ENCODE measurements at regions not wholly inside any gene's neighbourhood (a gene's known extent, or its start where the extent isn't known, plus 50 kb on each side); places are given as distances from the start of the nearest gene placed in this dataset.

DNA sequence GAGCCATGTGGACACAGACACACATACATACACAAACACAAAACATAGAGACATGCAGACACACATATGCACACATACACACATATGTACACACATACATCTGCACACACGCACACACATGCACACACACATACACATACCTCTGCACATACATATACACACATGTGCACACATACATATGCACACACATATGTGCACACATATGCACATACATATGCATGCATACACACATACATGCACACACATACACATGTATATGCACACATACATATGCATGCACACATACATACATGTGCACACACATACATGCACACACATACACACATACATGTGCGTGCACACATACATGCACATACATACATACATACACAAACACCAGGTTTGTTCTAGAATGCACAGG, 236.3 kb upstream of the FOXK1 start:
- no peaks in the 10 kb centered on the region for H3K4me1 ChIP-seq
- DNase-seq: no peak
- H3K27ac ChIP-seq: no peak overlapping the region
- intact Hi-C loops (cut with DNase I): no loop called here
- WGBS, 2 donors: 85 to 91% methylated on average over 2 of the region's 2 CpGs
- H3K27me3 ChIP-seq: no peaks in the 10 kb centered on the region
- TF ChIP-seq, protein P1, sequence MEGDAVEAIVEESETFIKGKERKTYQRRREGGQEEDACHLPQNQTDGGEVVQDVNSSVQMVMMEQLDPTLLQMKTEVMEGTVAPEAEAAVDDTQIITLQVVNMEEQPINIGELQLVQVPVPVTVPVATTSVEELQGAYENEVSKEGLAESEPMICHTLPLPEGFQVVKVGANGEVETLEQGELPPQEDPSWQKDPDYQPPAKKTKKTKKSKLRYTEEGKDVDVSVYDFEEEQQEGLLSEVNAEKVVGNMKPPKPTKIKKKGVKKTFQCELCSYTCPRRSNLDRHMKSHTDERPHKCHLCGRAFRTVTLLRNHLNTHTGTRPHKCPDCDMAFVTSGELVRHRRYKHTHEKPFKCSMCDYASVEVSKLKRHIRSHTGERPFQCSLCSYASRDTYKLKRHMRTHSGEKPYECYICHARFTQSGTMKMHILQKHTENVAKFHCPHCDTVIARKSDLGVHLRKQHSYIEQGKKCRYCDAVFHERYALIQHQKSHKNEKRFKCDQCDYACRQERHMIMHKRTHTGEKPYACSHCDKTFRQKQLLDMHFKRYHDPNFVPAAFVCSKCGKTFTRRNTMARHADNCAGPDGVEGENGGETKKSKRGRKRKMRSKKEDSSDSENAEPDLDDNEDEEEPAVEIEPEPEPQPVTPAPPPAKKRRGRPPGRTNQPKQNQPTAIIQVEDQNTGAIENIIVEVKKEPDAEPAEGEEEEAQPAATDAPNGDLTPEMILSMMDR (IDR thresholded peaks at IDR 0.05): no peak
- TF ChIP-seq POLR2A (IDR thresholded peaks at IDR 0.05): no peak
- H3K4me3 ChIP-seq: no peak overlapping the region
- H3K36me3 ChIP-seq: no peaks in the 10 kb centered on the region
- H3K9me3 ChIP-seq: no peaks in the 10 kb centered on the region

DNA sequence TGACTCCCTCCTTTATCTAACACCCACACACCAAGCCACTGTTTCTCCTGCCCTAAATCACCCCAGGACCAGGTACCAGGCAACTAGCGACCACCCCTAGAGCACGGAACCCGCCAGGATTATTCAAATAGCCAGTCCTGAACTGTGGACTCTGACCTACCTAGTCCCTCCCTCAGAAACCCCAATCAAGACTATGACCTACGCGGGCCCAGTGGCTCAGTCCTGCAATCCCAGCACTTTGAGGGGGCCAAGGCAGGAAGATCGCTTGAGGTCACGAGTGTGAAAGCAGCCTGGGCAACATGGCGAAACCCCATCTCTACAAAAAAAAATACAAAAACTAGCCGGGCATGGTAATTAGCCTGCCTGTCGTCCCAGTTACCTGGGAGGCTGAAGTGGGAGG, 232.8 kb upstream of the FOXK1 start:
- 86% methylated on average over 5 to 7 of the region's 10 CpGs for WGBS, 2 donors
- H3K4me3 ChIP-seq: no peak overlapping the region
- no peaks in the 10 kb centered on the region for H3K36me3 ChIP-seq
- H3K27me3 ChIP-seq: no peaks in the 10 kb centered on the region
- no peaks in the 10 kb centered on the region for H3K4me1 ChIP-seq
- intact Hi-C loops (cut with DNase I): no loop called here
- no peak for TF ChIP-seq POLR2A (IDR thresholded peaks at IDR 0.05)
- TF ChIP-seq, protein P1 (IDR thresholded peaks at IDR 0.05): no peak
- DNase-seq: no peak
- no peaks in the 10 kb centered on the region for H3K9me3 ChIP-seq
- H3K27ac ChIP-seq: no peak overlapping the region

DNA sequence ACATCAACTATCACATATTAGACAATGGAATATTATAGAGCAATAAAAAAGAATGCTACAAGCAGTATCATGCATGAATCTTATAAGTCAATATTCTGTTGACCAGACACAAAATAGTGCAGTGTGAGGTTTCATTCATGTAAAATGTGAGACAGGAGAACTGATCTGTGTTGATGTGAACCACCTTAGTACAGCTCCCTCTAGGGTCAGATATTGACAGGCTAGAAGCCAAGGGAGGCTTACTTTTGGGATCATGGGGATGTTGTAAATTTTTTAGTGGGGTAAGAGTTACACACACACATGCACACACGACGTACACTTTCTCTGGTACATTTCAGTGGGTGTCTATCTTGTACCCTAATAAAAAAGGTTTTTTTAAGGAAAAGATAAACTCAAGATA, 231.6 kb upstream of the FOXK1 start:
- no peak for DNase-seq
- Histone ChIP-seq H3K9me3 (no peaks in the 10 kb centered on the region), H3K4me1 (no peaks in the 10 kb centered on the region), H3K4me3 (no peak overlapping the region), H3K36me3 (no peaks in the 10 kb centered on the region), H3K27ac (no peak overlapping the region), H3K27me3 (no peaks in the 10 kb centered on the region)
- TF ChIP-seq POLR2A (IDR thresholded peaks at IDR 0.05): no peak
- TF ChIP-seq, protein P1 (IDR thresholded peaks at IDR 0.05): no peak
- WGBS, 2 donors: 94 to 98% methylated on average over 2 of the region's 2 CpGs
- intact Hi-C loops (cut with DNase I): no loop called here

DNA sequence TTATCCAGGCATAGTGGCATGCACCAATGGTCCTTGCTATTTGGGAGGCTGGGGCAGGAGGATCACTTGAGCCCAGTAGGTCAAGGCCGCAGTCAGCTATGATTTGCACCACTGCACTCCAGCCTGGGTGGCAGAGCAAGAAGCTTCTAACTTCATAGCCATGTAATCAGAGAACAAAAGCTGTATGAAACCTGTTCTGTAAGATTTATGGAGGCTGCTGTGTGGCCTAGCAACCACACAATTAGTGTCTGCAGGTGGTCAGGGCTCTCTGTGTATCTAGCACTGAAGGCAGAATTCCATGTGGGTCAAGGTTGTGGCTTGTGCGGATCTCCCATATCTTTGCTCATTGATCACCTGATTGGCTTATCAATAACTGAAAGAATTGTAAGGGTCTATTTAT, 221.5 kb upstream of the FOXK1 start:
- no peak overlapping the region for H3K27ac ChIP-seq
- 96 to 100% methylated on average over 2 of the region's 2 CpGs for WGBS, 2 donors
- H3K4me3 ChIP-seq: no peak overlapping the region
- no peak for TF ChIP-seq POLR2A (IDR thresholded peaks at IDR 0.05)
- TF ChIP-seq, protein P1 (IDR thresholded peaks at IDR 0.05): no peak
- H3K4me1 ChIP-seq: peaks cover 0 to 12% (median 4%) of the 10 kb centered on the region in 3 donors
- no peak for DNase-seq
- intact Hi-C loops (cut with DNase I): no loop called here
- peaks cover 0 to 4% (median 0%) of the 10 kb centered on the region in 4 donors for H3K27me3 ChIP-seq
- no peaks in the 10 kb centered on the region for H3K9me3 ChIP-seq
- no peaks in the 10 kb centered on the region for H3K36me3 ChIP-seq

DNA sequence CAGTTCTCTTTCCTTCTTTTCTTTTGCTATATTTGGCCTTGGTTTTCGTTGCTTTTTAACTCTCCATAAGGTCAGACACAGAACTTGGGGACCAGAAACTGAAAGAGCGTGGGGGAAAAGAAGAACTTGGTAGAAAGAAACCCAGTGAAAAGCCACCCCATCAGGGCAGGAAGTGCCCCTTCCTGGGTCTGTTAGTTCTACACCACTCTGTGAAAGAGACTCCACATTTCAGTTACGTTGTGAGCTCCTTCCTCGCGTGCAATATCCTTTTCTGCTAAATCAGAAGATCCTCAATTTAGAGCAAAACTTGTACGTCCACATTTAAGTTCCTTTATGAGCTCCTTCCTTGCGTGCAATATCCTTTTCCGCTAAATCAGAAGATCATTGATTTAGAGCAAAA, 220.6 kb upstream of the FOXK1 start:
- intact Hi-C loops (cut with DNase I): no loop called here
- DNase-seq: no peak
- Histone ChIP-seq H3K9me3 (no peaks in the 10 kb centered on the region), H3K4me3 (no peak overlapping the region), H3K4me1 (peaks cover 0 to 12% (median 4%) of the 10 kb centered on the region in 3 donors), H3K36me3 (no peaks in the 10 kb centered on the region), H3K27me3 (peaks cover 0 to 7% (median 0%) of the 10 kb centered on the region in 4 donors), H3K27ac (no peak overlapping the region)
- WGBS, 2 donors: 75 to 81% methylated on average over 7 to 8 of the region's 8 CpGs
- TF ChIP-seq, protein P1 (IDR thresholded peaks at IDR 0.05): no peak
- TF ChIP-seq POLR2A (IDR thresholded peaks at IDR 0.05): no peak

All from esophagus squamous epithelium (tissue), 5 donors.